K562 (cell line): ENCODE measurements at regions not wholly inside any gene's neighbourhood (a gene's known extent, or its start where the extent isn't known, plus 50 kb on each side); places are given as distances from the start of the nearest gene placed in this dataset.

Experiments
- BHLHE40 ChIP-seq: IDR thresholded peaks from 2 replicates; pipeline ENCODE4 v1.6.1; 2011; ENCODE audit warnings: low read length, improper control_type of control experiment
- CEBPB ChIP-seq: fragments of 450-650 bp; IDR thresholded peaks from 2 replicates; pipeline ENCODE4 v1.6.1; 2016; ENCODE audit warnings: missing genetic modification characterization, missing compliant biosample characterization
- ELK1 ChIP-seq: sonication (generic); formaldehyde crosslinking; IDR thresholded peaks from 2 replicates; pipeline ENCODE4 v1.8.1; 2022; ENCODE audit warnings: missing genetic modification reagents
- MECOM ChIP-seq: fragments of 250-450 bp; sonication (Bioruptor Pico); IDR thresholded peaks from 2 replicates; pipeline ENCODE4 v1.8.0; 2022; ENCODE audit warnings: inconsistent platforms
- PRPF4 ChIP-seq: fragments of 200-400 bp; formaldehyde crosslinking; IDR thresholded peaks from one replicate; pipeline ENCODE4 v1.6.1; 2017; ENCODE audit warnings: low read length, low read depth, mild to moderate bottlenecking; ENCODE audit not compliant: insufficient read depth, poor library complexity, severe bottlenecking
- RBFOX2 ChIP-seq: fragments of 200-400 bp; formaldehyde crosslinking; IDR thresholded peaks from 2 replicates; pipeline ENCODE4 v1.6.1; 2017; ENCODE audit warnings: low read depth, mild to moderate bottlenecking, low read length, moderate library complexity
- ZFP36 ChIP-seq: fragments of 150-350 bp; IDR thresholded peaks from 2 replicates; pipeline ENCODE4 v1.6.1; 2018; ENCODE audit warnings: low read length, low read depth; ENCODE audit not compliant: partially characterized antibody
- ZNF140 ChIP-seq: fragments of 250-450 bp; sonication (Bioruptor Pico); IDR thresholded peaks from 2 replicates; pipeline ENCODE4 v1.8.0; 2021; ENCODE audit warnings: moderate library complexity, mild to moderate bottlenecking, inconsistent platforms
- ZNF444 ChIP-seq: fragments of 250-450 bp; sonication (Bioruptor Pico); IDR thresholded peaks from 2 replicates; pipeline ENCODE4 v1.4.0; 2020; ENCODE audit warnings: mild to moderate bottlenecking, moderate library complexity
- ZNF592 ChIP-seq: fragments of 450-650 bp; IDR thresholded peaks from 2 replicates; pipeline ENCODE4 v1.6.1; 2017; ENCODE audit warnings: antibody characterized with exemption, mild to moderate bottlenecking
- TF ChIP-seq, protein P1 (sequence below): sonication (generic); formaldehyde crosslinking; IDR thresholded peaks from 2 replicates; pipeline ENCODE4 v1.5.0; 2020; ENCODE audit warnings: missing genetic modification reagents
- TF ChIP-seq, protein P2 (sequence below), 3 experiments: IDR thresholded peaks in 2 of 3; conservative IDR thresholded peaks in 1 of 3; 2 replicates each; pipeline ENCODE4 v1.5.1; 2011 to 2012; ENCODE audit warnings: low read length in 3 of 3, mild to moderate bottlenecking in 3 of 3, control low read depth in 2 of 3, improper control_type of control experiment in 1 of 3, inconsistent platforms in 1 of 3, low read depth in 1 of 3, mixed read lengths in 1 of 3, moderate library complexity in 1 of 3; ENCODE audit not compliant: insufficient read depth in 2 of 3
- TF ChIP-seq, protein P3 (sequence below): sonication (generic); formaldehyde crosslinking; IDR thresholded peaks from 2 replicates; pipeline ENCODE4 v1.8.0; 2022; ENCODE audit warnings: missing genetic modification reagents, mild to moderate bottlenecking, borderline replicate concordance

- TF ChIP-seq ZNF140 (no peak), RBFOX2 (no peak), MECOM (CRISPR knock-in tag) (no peak), ELK1 (CRISPR knock-in tag) (no peak), ZNF592 (no peak), BHLHE40 (no peak), ZNF444 (CRISPR knock-in tag) (no peak), PRPF4 (no peak), CEBPB (tag) (no peak), ZFP36 (no peak)
- TF ChIP-seq, protein P1, sequence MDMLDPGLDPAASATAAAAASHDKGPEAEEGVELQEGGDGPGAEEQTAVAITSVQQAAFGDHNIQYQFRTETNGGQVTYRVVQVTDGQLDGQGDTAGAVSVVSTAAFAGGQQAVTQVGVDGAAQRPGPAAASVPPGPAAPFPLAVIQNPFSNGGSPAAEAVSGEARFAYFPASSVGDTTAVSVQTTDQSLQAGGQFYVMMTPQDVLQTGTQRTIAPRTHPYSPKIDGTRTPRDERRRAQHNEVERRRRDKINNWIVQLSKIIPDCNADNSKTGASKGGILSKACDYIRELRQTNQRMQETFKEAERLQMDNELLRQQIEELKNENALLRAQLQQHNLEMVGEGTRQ (CRISPR knock-in tag): no peak
- TF ChIP-seq, protein P2, sequence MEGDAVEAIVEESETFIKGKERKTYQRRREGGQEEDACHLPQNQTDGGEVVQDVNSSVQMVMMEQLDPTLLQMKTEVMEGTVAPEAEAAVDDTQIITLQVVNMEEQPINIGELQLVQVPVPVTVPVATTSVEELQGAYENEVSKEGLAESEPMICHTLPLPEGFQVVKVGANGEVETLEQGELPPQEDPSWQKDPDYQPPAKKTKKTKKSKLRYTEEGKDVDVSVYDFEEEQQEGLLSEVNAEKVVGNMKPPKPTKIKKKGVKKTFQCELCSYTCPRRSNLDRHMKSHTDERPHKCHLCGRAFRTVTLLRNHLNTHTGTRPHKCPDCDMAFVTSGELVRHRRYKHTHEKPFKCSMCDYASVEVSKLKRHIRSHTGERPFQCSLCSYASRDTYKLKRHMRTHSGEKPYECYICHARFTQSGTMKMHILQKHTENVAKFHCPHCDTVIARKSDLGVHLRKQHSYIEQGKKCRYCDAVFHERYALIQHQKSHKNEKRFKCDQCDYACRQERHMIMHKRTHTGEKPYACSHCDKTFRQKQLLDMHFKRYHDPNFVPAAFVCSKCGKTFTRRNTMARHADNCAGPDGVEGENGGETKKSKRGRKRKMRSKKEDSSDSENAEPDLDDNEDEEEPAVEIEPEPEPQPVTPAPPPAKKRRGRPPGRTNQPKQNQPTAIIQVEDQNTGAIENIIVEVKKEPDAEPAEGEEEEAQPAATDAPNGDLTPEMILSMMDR (IDR thresholded peaks at IDR 0.05 in 2 of 3, conservative IDR thresholded peaks at IDR 0.05 in 1 of 3; ENCODE audit: insufficient read depth in 2 of 3, low read depth in 1 of 3, low read length in 3 of 3): no peak
- TF ChIP-seq, protein P3, sequence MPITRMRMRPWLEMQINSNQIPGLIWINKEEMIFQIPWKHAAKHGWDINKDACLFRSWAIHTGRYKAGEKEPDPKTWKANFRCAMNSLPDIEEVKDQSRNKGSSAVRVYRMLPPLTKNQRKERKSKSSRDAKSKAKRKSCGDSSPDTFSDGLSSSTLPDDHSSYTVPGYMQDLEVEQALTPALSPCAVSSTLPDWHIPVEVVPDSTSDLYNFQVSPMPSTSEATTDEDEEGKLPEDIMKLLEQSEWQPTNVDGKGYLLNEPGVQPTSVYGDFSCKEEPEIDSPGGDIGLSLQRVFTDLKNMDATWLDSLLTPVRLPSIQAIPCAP: no peak
Observed at GRCh38 chrX:55163171-55163570, 57.0 kb upstream of the PAGE5 start.
